NCI-H1105 (cell line): ENCODE measurements at regions not wholly inside any gene's neighbourhood (a gene's known extent, or its start where the extent isn't known, plus 50 kb on each side); places are given as distances from the start of the nearest gene placed in this dataset.

Source experiments
- DNase-seq: peaks from one replicate; lab custom pipeline; 2025; lab: John Stamatoyannopoulos, UW

DNA sequence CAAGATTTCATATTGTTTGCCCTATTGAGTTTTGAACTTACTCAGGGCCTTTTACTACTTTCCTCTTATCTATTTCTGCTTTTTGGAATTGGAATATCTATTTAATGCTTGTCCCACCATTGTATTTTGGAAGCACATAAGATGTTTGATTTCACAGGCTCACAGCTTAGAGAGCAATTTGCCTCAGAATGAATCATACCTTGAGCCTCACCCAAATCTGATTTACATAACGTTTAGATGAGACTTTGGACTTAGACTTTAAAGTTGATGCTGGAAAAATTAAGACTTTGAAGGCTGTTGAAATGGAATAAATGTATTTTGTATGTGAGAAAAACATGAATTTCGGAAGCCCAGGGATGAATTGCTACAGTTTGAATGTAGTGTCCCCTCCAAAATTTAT, 458.9 kb downstream of the CNTN6 start:
- DNase-seq, result no peak

DNA sequence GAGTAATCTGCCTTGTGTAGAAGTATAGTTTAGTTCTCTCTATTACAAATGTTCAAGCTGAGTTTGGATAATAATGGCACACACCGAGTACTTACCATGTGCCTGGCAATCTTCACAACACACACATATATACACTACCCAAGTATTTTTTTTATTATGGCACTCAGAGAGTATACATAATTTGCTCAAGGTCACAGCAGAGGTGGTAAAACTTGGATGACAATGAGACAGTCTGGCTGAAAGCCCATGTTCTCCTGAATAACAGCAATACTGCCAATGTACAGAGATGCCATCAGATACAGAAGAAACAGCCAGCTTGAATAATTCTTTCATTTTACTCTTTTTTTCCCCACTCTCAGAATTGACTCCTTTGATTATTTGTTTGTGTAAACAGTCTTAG, 460.0 kb downstream of the CNTN6 start:
- no peak for DNase-seq

DNA sequence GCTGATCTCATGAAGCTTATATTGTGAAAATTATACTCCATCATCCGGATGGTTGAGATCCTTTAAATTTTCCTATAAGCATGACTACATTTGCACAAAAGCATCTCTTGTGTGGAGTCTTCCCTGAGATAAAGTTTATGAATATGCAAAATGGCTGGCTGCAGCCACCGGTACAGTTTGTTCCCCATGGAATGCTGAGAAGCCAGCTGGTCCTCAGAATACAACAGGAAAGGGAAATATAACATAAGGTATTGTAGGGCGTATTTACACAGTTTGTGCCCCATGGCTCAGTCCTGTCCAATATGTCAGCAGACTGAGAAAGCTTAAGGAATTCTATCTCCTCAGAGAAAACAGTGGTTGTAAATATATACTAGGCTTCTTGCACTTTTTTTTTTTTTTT, 468.6 kb downstream of the CNTN6 start:
- no peak for DNase-seq

DNA sequence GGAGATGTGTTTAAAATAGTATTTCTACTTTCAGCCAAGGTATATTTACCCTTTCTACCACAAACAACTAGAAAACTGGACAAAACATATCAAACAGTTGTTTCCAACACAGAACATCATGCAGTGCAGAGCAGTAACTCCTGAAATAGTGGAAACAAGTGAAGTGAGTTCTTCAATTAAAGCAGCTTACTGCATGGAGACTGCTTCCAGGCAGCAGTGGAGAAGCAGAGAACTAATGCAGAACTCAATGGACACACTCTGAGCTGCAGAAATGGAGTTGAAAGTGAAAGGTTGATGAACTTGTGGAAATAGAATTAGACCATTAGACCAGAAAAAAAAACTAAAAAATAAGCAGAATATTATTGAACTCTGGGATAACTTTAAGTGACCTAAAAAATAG, 478.9 kb downstream of the CNTN6 start:
- DNase-seq, result no peak

DNA sequence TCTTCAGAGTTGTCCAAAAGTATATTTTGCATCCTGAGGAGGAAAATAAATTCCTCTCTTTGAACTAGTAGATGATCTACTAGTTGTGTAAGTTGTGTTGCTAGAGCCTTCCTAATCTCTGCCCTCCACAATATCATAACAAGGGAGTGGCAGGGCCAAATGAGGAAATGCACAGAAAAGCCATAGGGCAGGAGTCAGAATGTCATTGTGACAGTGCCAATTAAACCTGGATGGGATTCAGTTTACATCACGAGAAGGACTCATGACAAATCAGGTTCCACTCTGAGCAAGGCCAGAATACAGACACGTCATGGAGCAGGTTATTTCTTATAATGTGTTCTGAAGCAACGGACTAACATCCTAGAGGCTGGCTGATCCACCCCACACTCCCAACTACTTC, 483.2 kb downstream of the CNTN6 start:
- no peak for DNase-seq

DNA sequence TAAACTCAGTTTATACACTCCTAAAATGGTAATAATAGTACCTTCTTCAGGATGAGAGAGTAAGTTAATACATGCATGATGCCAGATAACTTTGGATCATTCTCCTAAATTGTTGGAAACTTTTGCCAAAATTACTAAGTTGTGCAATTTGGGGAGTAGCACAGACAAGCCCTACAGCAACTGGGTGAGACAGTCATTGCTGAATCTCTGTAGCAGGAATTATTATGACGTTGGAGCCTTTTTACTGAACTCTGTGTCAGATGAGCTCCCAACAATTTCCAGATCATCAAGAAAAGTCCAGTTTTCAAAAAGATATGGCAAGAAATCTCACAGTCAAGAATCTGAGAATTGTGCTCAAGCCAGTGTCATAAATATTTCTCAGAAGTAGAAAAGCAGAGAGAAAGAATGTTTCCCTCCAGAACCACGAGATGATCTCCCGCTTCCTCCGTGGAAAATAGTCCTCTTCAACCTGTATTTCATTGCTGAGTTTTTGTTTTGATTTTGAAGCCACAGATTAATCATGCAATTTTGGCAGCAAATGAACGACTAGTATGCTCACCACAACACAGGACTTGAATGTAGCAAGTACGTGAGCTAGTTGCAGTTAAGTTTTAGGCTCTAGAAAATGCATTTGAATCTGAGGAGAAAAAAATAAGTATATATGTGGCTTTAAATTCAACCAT, 485.4 kb downstream of the CNTN6 start:
- no peak for DNase-seq

DNA sequence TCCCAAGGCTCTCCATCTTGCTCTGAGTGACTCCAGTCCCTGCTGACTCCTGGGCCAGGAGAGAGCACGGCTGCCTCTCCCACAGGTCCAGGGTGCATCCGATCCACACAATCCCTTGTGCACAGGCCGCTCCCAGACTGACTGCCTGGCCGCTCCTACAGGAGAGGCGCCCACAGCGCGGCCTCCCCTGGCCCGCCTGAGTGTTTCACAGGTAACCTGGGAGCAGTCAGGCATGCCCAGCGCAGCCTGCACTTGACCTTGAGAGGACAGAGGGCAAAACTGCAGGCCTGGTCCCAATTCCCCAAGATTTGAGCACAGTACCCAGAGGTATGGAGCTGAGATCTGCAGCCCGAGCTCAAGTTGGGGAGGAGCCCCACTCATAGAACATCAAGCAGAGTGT, 490.2 kb downstream of the CNTN6 start:
- DNase-seq, result no peak

DNA sequence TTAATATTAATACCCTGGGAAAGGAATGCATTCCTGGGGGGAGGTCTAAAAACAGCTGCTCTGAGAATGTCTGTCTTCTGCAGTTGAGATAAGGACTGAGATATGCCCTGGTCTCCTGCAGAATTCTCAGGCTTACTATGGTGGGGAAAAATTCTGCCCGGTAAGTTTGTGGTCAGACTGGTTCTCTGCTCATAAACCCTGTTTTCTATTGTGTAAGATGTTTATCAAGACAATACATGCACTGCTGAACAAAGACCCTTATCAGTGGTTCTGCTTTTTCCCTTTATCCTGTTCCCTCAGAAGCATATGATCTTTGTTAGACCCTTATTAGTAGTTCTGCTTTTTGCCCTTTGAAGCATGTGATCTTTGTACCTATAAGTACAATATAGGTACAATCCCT, 494.6 kb downstream of the CNTN6 start:
- DNase-seq, result no peak

DNA sequence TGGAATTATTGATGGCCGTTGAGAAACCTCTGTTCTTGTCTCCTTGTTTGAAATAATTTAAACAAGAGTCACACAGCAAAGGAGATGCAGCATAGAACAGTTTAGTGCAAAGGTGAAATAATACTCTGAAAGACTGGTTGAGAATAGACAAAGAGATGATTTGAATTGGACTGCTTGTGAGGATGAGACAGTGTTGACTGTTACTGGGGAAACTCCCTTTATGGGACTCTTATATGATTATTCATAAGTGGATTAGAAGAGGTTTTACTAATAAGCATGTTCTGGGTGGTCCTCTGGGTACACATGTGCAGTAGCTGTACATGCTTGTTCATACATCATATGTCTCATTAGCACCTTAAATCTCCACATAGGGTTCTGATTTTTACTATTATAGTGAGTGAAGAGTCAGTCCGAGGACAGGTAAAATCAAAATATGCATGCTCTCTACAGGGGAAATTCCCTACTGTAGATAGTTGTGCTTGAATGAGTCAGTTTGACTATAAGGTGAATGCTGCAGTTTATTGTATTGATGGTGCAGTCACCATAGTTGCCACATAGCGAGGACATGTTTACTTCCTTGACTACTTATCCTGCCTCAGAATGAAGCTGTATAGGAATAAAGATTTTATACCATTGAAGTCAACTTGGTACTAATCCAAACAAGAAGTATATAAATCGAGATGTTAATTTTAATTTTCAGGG, 498.7 kb downstream of the CNTN6 start:
- DNase-seq, result no peak

DNA sequence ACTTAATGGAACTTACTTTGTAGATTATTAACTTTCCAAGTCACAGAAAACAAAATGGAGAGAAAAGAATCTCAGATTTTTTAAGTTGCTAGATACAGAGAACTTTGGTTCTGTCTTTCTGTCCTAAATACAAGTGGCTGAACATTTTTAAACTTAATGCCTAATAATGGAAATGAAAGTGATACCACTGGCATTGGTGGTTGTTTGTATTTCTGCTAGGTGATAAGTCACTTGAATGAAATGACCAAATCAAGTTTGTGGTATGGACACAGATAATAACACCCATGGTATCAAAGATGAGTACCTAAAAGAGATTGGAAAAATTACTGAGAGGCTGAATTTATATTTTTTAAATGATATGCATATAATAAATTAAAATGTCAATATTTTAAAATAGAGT, 502.1 kb downstream of the CNTN6 start:
- no peak for DNase-seq

DNA sequence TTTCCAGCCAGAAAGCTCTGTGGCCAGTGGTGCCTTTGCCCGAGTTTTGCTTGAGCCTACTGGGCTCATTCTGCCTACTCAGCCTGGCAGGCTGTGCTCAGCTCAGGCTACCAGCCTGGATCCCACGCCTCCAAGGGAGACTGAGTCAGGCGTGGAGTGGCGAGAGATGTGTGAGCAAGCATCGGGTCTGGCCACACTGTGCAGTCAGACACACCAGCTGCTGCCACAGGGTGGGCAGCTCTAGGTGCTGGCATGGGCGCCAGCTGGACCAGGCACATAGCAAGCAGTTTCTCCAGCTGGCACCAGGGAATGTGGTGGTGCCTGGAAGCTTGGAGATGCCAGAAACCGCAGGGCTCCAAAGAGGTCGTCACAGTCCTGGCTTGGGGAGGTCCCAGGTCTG, 498.5 kb upstream of the CNTN4 start:
- no peak for DNase-seq

DNA sequence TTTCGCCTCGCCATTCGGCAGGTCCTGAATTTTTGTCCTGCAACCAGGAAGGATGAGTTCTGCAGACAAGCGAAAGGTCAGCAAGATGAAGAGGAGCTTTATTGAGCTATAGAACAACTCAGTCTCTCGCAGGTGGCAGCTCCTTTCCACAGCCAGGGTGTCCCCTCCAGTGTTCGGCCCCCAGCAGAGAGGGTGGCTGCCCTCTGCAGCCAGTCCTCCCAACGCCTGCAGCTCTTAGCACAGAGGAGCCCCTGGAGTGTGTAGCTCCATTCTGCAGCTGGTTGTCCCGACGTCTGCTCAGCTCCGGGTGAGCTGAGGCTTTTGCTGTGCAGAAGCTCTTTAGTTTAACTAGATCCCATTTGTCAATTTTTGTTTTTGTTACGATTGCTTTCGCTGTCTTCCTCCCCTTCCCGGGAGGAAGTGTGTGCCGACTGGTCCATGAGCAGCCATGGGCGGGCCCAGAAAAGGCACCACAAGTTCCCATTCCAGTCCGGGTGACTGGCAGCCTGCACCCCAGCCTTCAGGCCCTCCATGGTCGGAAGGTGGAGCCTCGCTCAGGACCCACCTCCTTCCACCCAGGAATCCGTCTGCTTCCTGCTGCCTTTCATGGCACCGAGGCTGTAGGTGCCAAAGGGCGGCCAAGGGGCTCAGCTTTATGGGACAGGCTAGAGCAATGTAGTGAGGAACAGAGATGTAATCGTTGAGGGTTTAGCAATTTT, 497.8 kb upstream of the CNTN4 start:
- no peak for DNase-seq

DNA sequence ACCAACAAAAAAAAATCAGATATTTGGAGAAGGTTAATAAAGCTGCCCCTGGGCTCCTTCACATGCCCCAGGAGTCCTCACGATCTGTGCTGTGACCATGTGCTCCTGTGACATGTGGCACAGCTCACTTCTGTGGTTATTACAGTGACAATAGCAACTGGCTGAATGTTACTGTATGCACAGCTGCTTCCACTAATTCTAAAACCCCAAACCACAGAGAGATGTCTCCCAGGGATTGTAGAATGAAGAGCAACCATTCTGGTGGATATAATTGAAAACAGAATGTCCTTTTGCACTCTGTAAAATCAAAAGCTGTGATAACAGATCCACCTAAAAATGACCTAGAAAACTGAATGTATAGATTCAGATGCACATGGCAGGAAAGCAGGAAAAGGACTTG, 489.2 kb upstream of the CNTN4 start:
- DNase-seq, result no peak

DNA sequence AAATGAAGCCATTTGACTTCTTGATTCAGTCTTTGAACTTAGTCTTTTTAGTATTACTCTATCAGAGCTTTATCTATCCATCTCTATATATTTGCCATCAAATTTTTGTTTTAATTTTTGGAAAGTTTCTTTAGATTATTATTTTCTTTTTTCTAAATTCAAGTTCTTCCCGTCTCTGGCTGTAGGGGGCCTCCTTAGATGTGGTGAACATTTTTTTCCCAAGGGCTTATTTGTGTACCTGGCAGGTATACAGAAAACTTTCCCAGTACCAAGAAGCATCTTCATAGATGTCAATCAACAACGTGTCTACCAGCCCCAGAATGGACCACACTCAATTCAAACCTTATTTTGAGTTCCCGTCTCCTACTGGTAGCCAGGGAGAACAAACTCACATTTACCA, 486.8 kb upstream of the CNTN4 start:
- DNase-seq, result no peak

DNA sequence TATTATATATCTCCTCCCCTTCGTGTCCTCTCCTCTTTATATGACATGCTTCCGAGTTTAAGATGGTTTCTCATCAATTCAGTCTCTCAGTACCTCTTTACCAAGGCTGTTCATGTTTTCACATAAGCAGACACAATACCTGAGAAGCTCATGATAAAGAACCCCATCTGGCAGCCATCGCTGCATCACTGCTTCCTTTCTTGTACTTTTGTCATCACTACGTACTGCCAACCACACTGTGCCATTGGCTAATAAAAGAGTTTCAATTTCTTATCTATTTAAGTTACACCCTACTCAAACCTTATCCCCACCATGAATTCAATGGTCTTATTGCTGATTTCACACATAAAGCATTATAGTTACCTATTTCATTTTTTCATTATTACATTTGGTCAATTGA, 484.7 kb upstream of the CNTN4 start:
- DNase-seq, result no peak

DNA sequence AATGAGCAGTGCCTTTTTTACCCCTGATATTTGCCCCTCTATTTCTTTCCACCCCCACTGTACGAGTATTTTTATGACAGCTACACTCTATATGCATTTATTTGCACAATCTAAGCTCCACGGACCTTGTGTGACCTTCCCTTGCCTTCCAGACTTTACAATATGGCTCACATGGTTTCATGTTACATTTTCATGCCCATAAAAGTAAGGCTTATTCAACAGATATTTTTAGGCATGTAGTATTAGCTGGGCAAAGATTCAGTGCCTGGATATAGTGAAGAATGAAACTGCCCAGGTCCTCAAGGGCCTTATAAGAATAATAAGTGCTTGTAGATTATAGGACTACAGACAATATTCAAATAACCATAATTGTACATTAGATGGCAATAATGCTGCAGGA, 481.9 kb upstream of the CNTN4 start:
- DNase-seq, result no peak

DNA sequence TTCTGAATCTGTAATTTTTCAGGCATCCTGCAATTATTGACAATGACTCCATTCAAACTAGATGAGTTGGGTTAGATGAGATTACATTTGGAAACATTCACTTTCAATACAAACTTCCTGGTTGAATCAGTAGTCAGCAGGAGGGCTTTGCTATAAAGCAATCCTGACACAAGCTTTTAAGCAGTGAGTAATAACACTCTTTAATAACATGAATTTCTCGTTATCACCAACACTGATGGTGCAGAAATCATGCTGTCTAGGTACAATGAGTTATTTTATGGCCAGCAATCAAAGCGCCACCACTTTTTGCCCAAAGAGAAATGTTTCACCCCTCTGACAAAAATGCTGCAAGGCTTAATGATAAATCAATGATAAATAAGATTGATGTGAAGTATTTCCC, 474.8 kb upstream of the CNTN4 start:
- no peak for DNase-seq

DNA sequence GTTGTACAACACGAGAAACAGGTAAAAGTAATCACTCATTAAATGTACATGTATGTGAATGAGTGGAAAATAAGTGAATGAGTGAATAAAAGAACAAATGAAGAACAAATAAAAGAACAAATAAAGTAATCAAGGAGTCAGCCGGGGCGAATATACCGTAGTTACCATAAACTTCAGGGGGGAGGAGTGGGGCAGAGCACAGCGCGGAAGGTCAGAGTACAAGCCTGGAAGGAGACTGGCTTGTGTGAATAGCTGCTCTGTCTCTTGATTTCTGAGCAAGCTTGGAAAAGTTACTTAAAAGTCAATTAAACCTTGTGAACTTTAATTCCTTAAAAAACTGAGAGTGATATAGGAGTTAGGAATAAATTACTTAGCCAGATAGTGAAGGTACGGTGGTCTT, 466.5 kb upstream of the CNTN4 start:
- DNase-seq, result no peak

DNA sequence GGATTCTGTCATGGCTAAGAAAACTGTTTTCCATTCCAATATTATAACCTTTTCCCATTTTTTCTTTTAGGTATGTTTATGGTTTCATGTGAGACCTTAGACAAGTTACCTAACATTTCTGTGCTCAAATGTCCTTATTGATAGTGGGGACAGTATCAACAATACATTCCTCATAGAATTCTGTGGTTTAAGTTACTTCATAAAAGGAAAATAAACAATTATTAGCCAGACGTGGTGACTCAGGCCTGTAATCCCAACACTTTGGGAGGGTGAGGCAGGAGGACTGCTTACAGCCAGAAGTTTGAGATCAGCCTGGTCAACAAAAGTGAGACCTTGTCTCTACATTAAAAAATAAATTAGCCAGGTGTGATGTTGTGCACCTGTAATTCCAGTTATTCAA, 436.8 kb upstream of the CNTN4 start:
- no peak for DNase-seq

DNA sequence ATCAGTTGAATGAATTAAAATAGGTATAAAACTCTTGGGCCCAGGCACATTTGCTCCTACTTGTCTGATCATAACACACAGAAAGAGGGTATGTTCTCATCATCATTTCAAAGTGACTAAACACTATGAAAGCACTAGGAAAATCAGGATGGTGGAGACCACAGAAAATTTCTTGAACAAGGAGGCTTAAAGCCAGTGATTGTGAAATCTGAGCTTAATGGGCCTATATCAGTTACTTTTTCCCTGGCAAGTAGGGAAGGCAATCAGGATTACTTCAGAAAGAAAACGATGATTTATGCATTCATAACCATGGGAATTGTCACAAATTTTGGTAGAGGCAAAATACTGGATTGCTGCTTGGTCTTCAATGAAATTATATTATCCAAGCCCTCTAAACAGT, 434.4 kb upstream of the CNTN4 start:
- no peak for DNase-seq

DNA sequence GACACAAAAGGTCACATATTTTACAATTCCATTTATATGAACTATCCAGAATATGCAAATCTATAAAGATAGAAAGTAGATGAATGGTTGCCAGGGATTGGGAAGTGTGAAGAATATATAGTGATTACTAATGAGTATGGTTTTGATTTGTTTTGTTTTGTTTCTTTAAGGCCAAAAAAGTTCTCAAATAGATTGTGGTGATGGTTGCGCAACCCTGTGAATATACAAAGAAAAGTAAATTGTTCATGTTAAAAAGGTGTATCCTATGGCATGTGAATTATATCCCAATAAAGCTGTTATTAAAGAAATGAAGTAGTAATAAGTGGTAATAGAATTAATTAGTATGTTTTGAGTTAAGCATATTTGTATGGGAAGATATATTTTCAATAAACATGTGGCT, 431.8 kb upstream of the CNTN4 start:
- no peak for DNase-seq

DNA sequence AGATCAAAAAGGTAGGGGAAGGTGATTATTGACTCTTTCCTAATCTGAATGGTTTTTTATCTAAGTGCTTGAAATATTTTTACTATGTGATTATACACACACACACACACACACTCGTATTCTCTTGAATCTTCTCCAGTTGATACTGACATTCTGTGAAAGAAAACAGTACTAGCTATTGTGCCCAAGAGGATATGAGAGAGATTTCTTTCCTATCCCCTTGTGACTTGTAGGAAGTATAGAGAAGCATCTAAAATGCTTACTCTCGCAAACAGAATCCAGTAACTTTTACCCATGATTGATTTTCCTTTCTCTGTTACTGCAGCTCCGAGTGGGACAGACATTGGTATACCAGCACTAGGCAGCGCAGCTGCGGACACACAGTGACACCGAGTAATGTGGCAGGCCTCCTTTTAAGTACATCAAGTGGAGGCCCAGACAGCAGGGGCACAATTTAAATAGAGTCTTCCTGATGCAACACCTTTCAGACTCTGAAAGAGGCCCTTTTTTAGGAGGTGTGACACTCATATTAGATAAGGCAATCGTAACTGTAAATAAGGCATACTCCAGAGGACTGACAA, 421.0 kb upstream of the CNTN4 start:
- no peak for DNase-seq

DNA sequence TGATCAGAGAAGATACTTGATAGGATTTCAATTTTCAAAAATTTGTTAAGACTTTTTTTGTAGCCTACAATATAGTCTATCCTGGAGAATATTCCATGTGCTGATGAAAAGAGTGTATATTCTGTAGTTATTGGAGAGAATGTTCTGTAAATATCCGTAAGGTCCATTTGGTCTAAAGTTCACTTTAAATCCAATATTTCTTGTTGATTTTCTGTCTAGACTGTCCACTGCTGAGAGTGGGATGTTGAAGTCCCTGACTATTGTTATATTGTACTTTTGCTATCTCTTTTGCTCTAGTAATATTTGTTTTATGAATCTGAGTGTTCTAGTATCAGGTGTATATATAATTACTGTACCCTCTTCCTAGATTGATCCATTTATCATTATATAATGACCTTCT, 406.2 kb upstream of the CNTN4 start:
- DNase-seq, result no peak
